ENCODE measurements at regions not wholly inside any gene's neighbourhood (a gene's known extent, or its start where the extent isn't known, plus 50 kb on each side); places are given as distances from the start of the nearest gene placed in this dataset.
"Not testable (repeated sequence)": the region's sequence is repeated elsewhere in the genome, so short reads cannot be mapped to it uniquely, and the experiment has no call there.

- no peaks in the 10 kb centered on the region for H3K4me1 ChIP-seq
- H3K4me2 ChIP-seq: no peak overlapping the region
- H3K9ac ChIP-seq: no peak overlapping the region
- H3K27me3 ChIP-seq: no peaks in the 10 kb centered on the region
- no peak overlapping the region for H3K4me3 ChIP-seq
- H4K20me1 ChIP-seq: no peaks in the 10 kb centered on the region
- no peak overlapping the region for H3K27ac ChIP-seq
- peaks cover 0 to 13% (median 7%) of the 10 kb centered on the region in 11 experiments; a peak in 8 of 22 replicates for H3K9me3 ChIP-seq (replicated peaks in 1 of 11)
- TF ChIP-seq Cebpa-rat (IDR thresholded peaks at IDR 0.05): no peak
- H3K36me3 ChIP-seq: no peaks in the 10 kb centered on the region
Observed at GRCh38 chr9:99479929-99480328, 257.8 kb downstream of the SEC61B start.

- no peak overlapping the region for H3K9ac ChIP-seq
- no peaks in the 10 kb centered on the region for H3K27me3 ChIP-seq
- H3K9me3 ChIP-seq (replicated peaks in 1 of 11): peaks cover 0 to 14% (median 7%) of the 10 kb centered on the region in 11 experiments; a peak in 8 of 22 replicates
- H3K27ac ChIP-seq: no peak overlapping the region
- H3K4me1 ChIP-seq: peaks cover 0 to 17% (median 11%) of the 10 kb centered on the region in 10 experiments; a peak in 15 of 20 replicates
- H3K4me3 ChIP-seq: no peak overlapping the region
- H4K20me1 ChIP-seq: no peaks in the 10 kb centered on the region
- peak overlapping the region in 4 of 11 experiments; percentile 2 to 22 (median 2); a peak in 2 of 22 replicates for H3K4me2 ChIP-seq
- no peaks in the 10 kb centered on the region for H3K36me3 ChIP-seq
- no peak for TF ChIP-seq Cebpa-rat (IDR thresholded peaks at IDR 0.05)
Observed at GRCh38 chr9:99485459-99485858, 263.4 kb downstream of the SEC61B start.

- no peaks in the 10 kb centered on the region for H3K27me3 ChIP-seq
- H3K27ac ChIP-seq: no peak overlapping the region
- no peaks in the 10 kb centered on the region for H3K36me3 ChIP-seq
- peaks cover 0 to 14% (median 7%) of the 10 kb centered on the region in 11 experiments; a peak in 8 of 22 replicates for H3K9me3 ChIP-seq (replicated peaks in 1 of 11)
- H4K20me1 ChIP-seq: no peaks in the 10 kb centered on the region
- H3K4me2 ChIP-seq: peak overlapping the region in 8 of 11 experiments; percentile 19 to 64 (median 52); a peak in 14 of 22 replicates
- H3K4me3 ChIP-seq: no peak overlapping the region
- peaks cover 0 to 26% (median 17%) of the 10 kb centered on the region in 10 experiments; a peak in 17 of 20 replicates for H3K4me1 ChIP-seq
- H3K9ac ChIP-seq: no peak overlapping the region
- TF ChIP-seq Cebpa-rat (IDR thresholded peaks at IDR 0.05): no peak
Observed at GRCh38 chr9:99486684-99487083, 264.6 kb downstream of the SEC61B start.

GRCh38 chr9:99488131-99489059 lies 266.3 kb downstream of the SEC61B start:
- H3K9ac ChIP-seq: no peak overlapping the region

GRCh38 chr9:99489060-99489413 lies 267.0 kb downstream of the SEC61B start:
- Histone ChIP-seq H3K9me3 (replicated peaks in 1 of 11) (peaks cover 0 to 10% (median 4%) of the 10 kb centered on the region in 11 experiments; a peak in 8 of 22 replicates), H3K27ac (no peak overlapping the region), H4K20me1 (no peaks in the 10 kb centered on the region), H3K4me3 (no peak overlapping the region), H3K4me1 (peaks cover 0 to 45% (median 34%) of the 10 kb centered on the region in 10 experiments; a peak in 17 of 20 replicates), H3K9ac (no peak overlapping the region), H3K36me3 (no peaks in the 10 kb centered on the region), H3K27me3 (no peaks in the 10 kb centered on the region), H3K4me2 (no peak overlapping the region)
- TF ChIP-seq Cebpa-rat (IDR thresholded peaks at IDR 0.05): no peak

More at GRCh38 chr9:99488131-99489059, 266.3 kb downstream of the SEC61B start:
- peaks cover 0 to 43% (median 34%) of the 10 kb centered on the region in 10 experiments; a peak in 17 of 20 replicates for H3K4me1 ChIP-seq
- H3K27me3 ChIP-seq: no peaks in the 10 kb centered on the region
- peaks cover 0 to 14% (median 7%) of the 10 kb centered on the region in 11 experiments; a peak in 8 of 22 replicates for H3K9me3 ChIP-seq (replicated peaks in 1 of 11)
- H3K36me3 ChIP-seq: no peaks in the 10 kb centered on the region
- no peaks in the 10 kb centered on the region for H4K20me1 ChIP-seq
- no peak overlapping the region for H3K4me2 ChIP-seq
- no peak for TF ChIP-seq Cebpa-rat (IDR thresholded peaks at IDR 0.05)
- no peak overlapping the region for H3K27ac ChIP-seq
- no peak overlapping the region for H3K4me3 ChIP-seq

GRCh38 chr9:99490729-99491128 lies 268.6 kb downstream of the SEC61B start:
- Histone ChIP-seq H3K4me2 (peak overlapping the region in 1 of 11 experiments; percentile 63; a peak in 1 of 22 replicates), H4K20me1 (no peaks in the 10 kb centered on the region), H3K4me3 (no peak overlapping the region), H3K27me3 (no peaks in the 10 kb centered on the region), H3K36me3 (no peaks in the 10 kb centered on the region), H3K9ac (no peak overlapping the region), H3K4me1 (peaks cover 0 to 45% (median 33%) of the 10 kb centered on the region in 10 experiments; a peak in 17 of 20 replicates), H3K27ac (no peak overlapping the region), H3K9me3 (replicated peaks in 1 of 11) (no peaks in the 10 kb centered on the region)
- no peak for TF ChIP-seq Cebpa-rat (IDR thresholded peaks at IDR 0.05)

- Histone ChIP-seq H3K9ac (peak overlapping the region in 1 of 11 experiments; percentile 33; a peak in 2 of 22 replicates), H3K27me3 (no peaks in the 10 kb centered on the region), H3K27ac (peak overlapping the region in 5 of 11 experiments; percentile 0 to 33 (median 18); a peak in 5 of 22 replicates), H3K4me3 (no peak overlapping the region), H3K36me3 (no peaks in the 10 kb centered on the region), H3K4me2 (peak overlapping the region; percentile 20 to 63 (median 40); a peak in 19 of 22 replicates), H3K4me1 (peaks cover 0 to 46% (median 30%) of the 10 kb centered on the region in 10 experiments; a peak in 17 of 20 replicates), H4K20me1 (no peaks in the 10 kb centered on the region), H3K9me3 (replicated peaks in 1 of 11) (no peaks in the 10 kb centered on the region)
- TF ChIP-seq Cebpa-rat (IDR thresholded peaks at IDR 0.05): no peak
Observed at GRCh38 chr9:99491408-99492158, 269.5 kb downstream of the SEC61B start.

- H3K4me1 ChIP-seq: peaks cover 0 to 16% (median 7%) of the 10 kb centered on the region in 10 experiments; a peak in 11 of 20 replicates
- H3K9ac ChIP-seq: no peak overlapping the region
- TF ChIP-seq Cebpa-rat (IDR thresholded peaks at IDR 0.05): no peak
- H3K27me3 ChIP-seq: no peaks in the 10 kb centered on the region
- H3K36me3 ChIP-seq: no peaks in the 10 kb centered on the region
- no peaks in the 10 kb centered on the region for H4K20me1 ChIP-seq
- no peak overlapping the region for H3K4me3 ChIP-seq
- H3K4me2 ChIP-seq: no peak overlapping the region
- H3K9me3 ChIP-seq (replicated peaks in 1 of 11): peaks cover 10 to 15% (median 11%) of the 10 kb centered on the region in 11 experiments; a peak in 17 of 22 replicates
- H3K27ac ChIP-seq: no peak overlapping the region
Observed at GRCh38 chr9:99497641-99498040, 275.6 kb downstream of the SEC61B start.

GRCh38 chr9:99498979-99499378 lies 276.9 kb downstream of the SEC61B start:
- H3K27me3 ChIP-seq, H3K9ac ChIP-seq, H4K20me1 ChIP-seq, H3K4me2 ChIP-seq, H3K36me3 ChIP-seq, H3K27ac ChIP-seq, H3K4me1 ChIP-seq, H3K4me3 ChIP-seq: not testable (repeated sequence)
- peaks cover 10 to 15% (median 11%) of the 10 kb centered on the region in 11 experiments; a peak in 17 of 22 replicates for H3K9me3 ChIP-seq (replicated peaks in 1 of 11)
